DMS114 treated with DMSO at 0.1 percent for 48 hours (cell line): ENCODE measurements at regions not wholly inside any gene's neighbourhood (a gene's known extent, or its start where the extent isn't known, plus 50 kb on each side); places are given as distances from the start of the nearest gene placed in this dataset.
"Not testable (repeated sequence)": the region's sequence is repeated elsewhere in the genome, so short reads cannot be mapped to it uniquely, and the experiment has no call there.

Experiments
- DNase-seq: peaks from one replicate; lab custom pipeline; 2025; ENCODE audit not compliant: unreplicated experiment; lab: John Stamatoyannopoulos, UW

GRCh38 chr1:95297906-95298305 lies 63.9 kb downstream of the RWDD3 start:
- DNase-seq, result not testable (repeated sequence)

- no peak for DNase-seq
Measured at GRCh38 chr1:95301091-95301490, 67.1 kb downstream of the RWDD3 start.

GRCh38 chr1:95301614-95302013 lies 67.6 kb downstream of the RWDD3 start:
- no peak for DNase-seq

GRCh38 chr1:95304803-95305202 lies 70.8 kb downstream of the RWDD3 start:
- DNase-seq, result no peak

GRCh38 chr1:95308276-95309030 lies 74.4 kb downstream of the RWDD3 start:
- no peak for DNase-seq

GRCh38 chr1:95309031-95309471 lies 75.0 kb downstream of the RWDD3 start:
- DNase-seq, result peak; percentile 53

GRCh38 chr1:95311014-95311413 lies 77.0 kb downstream of the RWDD3 start:
- DNase-seq, result no peak

- DNase-seq, result no peak
Measured at GRCh38 chr1:95311762-95312161, 77.8 kb downstream of the RWDD3 start.

GRCh38 chr1:95312181-95312580 lies 78.2 kb downstream of the RWDD3 start:
- no peak for DNase-seq

GRCh38 chr1:95313527-95313926 lies 79.5 kb downstream of the RWDD3 start:
- DNase-seq, result no peak

GRCh38 chr1:95321531-95321930 lies 87.5 kb downstream of the RWDD3 start:
- DNase-seq, result no peak

- DNase-seq, result no peak
Measured at GRCh38 chr1:95323123-95323522, 89.1 kb downstream of the RWDD3 start.

- DNase-seq, result no peak
Measured at GRCh38 chr1:95325349-95325748, 91.3 kb downstream of the RWDD3 start.

- no peak for DNase-seq
Measured at GRCh38 chr1:95326023-95326422, 92.0 kb downstream of the RWDD3 start.

- DNase-seq, result no peak
Measured at GRCh38 chr1:95332754-95333153, 98.7 kb downstream of the RWDD3 start.

GRCh38 chr1:95339377-95339776 lies 105.4 kb downstream of the RWDD3 start:
- DNase-seq, result no peak

GRCh38 chr1:95340061-95340460 lies 106.1 kb downstream of the RWDD3 start:
- DNase-seq, result no peak

GRCh38 chr1:95352767-95353166 lies 118.8 kb downstream of the RWDD3 start:
- DNase-seq, result no peak

- no peak for DNase-seq
Measured at GRCh38 chr1:95353194-95353593, 119.2 kb downstream of the RWDD3 start.

GRCh38 chr1:95364546-95364945 lies 130.5 kb downstream of the RWDD3 start:
- no peak for DNase-seq

- DNase-seq, result no peak
Measured at GRCh38 chr1:95366498-95366897, 132.5 kb downstream of the RWDD3 start.

GRCh38 chr1:95368178-95368577 lies 134.2 kb downstream of the RWDD3 start:
- no peak for DNase-seq
